ENCODE measurements at regions not wholly inside any gene's neighbourhood (a gene's known extent, or its start where the extent isn't known, plus 50 kb on each side); places are given as distances from the start of the nearest gene placed in this dataset.

DNA sequence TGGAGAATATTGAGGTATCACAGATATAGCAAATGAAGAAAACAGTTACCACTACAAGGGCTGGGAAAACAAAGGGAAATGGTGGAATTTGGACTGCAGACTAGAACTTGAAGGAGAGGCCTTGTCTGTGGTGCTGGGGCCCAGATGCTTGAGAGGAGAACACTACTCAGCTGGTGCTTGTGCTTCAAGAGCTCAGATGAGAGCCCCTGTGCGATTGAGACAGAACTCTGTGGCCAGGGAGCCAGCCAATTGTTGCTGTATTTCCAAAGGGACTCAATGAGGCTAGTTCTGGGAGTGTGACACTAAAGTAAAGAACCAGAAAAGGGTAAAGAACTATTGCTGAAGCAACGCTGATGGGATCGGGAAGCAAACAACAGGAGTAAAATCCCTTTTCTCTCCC lies 406.5 kb upstream of the SEMA3D start:
- no peak overlapping the region for H3K27ac ChIP-seq (ENCODE audit: insufficient read depth, low read length)
- H3K36me3 ChIP-seq (ENCODE audit: control insufficient read depth, insufficient read depth, low read length) = no peaks in the 10 kb centered on the region
- no peak for DNase-seq (ENCODE audit: low read depth in 2 of 2)
- H3K4me2 ChIP-seq (ENCODE audit: extremely low read depth, insufficient read depth, low read length) = no peak overlapping the region
- no peak overlapping the region for H2AFZ ChIP-seq (ENCODE audit: low read length)
- no peak for TF ChIP-seq EZH2 (IDR thresholded peaks at IDR 0.05; ENCODE audit: low read length, missing control alignments)
- TF ChIP-seq, protein P1, sequence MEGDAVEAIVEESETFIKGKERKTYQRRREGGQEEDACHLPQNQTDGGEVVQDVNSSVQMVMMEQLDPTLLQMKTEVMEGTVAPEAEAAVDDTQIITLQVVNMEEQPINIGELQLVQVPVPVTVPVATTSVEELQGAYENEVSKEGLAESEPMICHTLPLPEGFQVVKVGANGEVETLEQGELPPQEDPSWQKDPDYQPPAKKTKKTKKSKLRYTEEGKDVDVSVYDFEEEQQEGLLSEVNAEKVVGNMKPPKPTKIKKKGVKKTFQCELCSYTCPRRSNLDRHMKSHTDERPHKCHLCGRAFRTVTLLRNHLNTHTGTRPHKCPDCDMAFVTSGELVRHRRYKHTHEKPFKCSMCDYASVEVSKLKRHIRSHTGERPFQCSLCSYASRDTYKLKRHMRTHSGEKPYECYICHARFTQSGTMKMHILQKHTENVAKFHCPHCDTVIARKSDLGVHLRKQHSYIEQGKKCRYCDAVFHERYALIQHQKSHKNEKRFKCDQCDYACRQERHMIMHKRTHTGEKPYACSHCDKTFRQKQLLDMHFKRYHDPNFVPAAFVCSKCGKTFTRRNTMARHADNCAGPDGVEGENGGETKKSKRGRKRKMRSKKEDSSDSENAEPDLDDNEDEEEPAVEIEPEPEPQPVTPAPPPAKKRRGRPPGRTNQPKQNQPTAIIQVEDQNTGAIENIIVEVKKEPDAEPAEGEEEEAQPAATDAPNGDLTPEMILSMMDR (conservative IDR thresholded peaks at IDR 0.05 in 1 of 2, IDR thresholded peaks at IDR 0.05 in 1 of 2; ENCODE audit: low read depth in 1 of 2, low read length in 2 of 2) = no peak
- H4K20me1 ChIP-seq (ENCODE audit: control insufficient read depth, extremely low read depth, insufficient read depth, low read length) = no peaks in the 10 kb centered on the region
- H3K9ac ChIP-seq (ENCODE audit: insufficient read depth, low read length) = no peak overlapping the region
- no peaks in the 10 kb centered on the region for H3K79me2 ChIP-seq (ENCODE audit: control insufficient read depth, insufficient read depth, low read length)
- no peaks in the 10 kb centered on the region for H3K27me3 ChIP-seq (ENCODE audit: control insufficient read depth, insufficient read depth, low read length)
- H3K4me3 ChIP-seq (replicated peaks in 1 of 4; ENCODE audit: control extremely low read depth in 1 of 4, insufficient read depth in 1 of 4, low read depth in 3 of 4, low read length in 4 of 4) = no peak overlapping the region
- H3K4me1 ChIP-seq (ENCODE audit: control insufficient read depth, extremely low read depth, insufficient read depth, low read length) = no peaks in the 10 kb centered on the region
- H3K9me3 ChIP-seq (ENCODE audit: control insufficient read depth, insufficient read depth, low read depth, low read length) = no peaks in the 10 kb centered on the region

DNA sequence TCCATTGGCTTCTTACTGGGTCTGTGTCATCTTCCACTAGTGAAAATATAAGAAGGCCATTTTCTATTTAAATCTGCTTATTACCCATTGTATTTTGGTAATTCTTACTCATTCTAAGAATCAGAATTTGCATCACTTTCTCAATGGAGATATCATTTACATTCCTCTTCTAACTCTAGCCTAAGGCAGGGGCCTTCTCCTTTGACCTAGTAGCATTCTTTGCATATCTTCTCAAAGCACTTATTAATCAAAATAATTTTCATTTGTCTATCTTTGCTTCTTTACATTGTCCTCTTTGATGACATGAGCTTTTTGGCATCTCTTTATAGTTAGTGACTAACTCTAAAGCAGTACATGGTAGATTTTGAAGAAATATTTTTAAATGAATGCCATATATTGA lies 400.9 kb upstream of the SEMA3D start:
- Histone ChIP-seq H3K4me2 (ENCODE audit: extremely low read depth, insufficient read depth, low read length) (no peak overlapping the region), H3K4me3 (replicated peaks in 1 of 4; ENCODE audit: control extremely low read depth in 1 of 4, insufficient read depth in 1 of 4, low read depth in 3 of 4, low read length in 4 of 4) (no peak overlapping the region), H3K4me1 (ENCODE audit: control insufficient read depth, extremely low read depth, insufficient read depth, low read length) (no peaks in the 10 kb centered on the region), H4K20me1 (ENCODE audit: control insufficient read depth, extremely low read depth, insufficient read depth, low read length) (no peaks in the 10 kb centered on the region), H2AFZ (ENCODE audit: low read length) (no peak overlapping the region), H3K36me3 (ENCODE audit: control insufficient read depth, insufficient read depth, low read length) (no peaks in the 10 kb centered on the region), H3K9ac (ENCODE audit: insufficient read depth, low read length) (no peak overlapping the region), H3K27me3 (ENCODE audit: control insufficient read depth, insufficient read depth, low read length) (no peaks in the 10 kb centered on the region), H3K27ac (ENCODE audit: insufficient read depth, low read length) (no peak overlapping the region), H3K79me2 (ENCODE audit: control insufficient read depth, insufficient read depth, low read length) (no peaks in the 10 kb centered on the region), H3K9me3 (ENCODE audit: control insufficient read depth, insufficient read depth, low read depth, low read length) (no peaks in the 10 kb centered on the region)
- no peak for TF ChIP-seq EZH2 (IDR thresholded peaks at IDR 0.05; ENCODE audit: low read length, missing control alignments)
- TF ChIP-seq, protein P1 (conservative IDR thresholded peaks at IDR 0.05 in 1 of 2, IDR thresholded peaks at IDR 0.05 in 1 of 2; ENCODE audit: low read depth in 1 of 2, low read length in 2 of 2) = no peak
- DNase-seq (ENCODE audit: low read depth in 2 of 2) = no peak

DNA sequence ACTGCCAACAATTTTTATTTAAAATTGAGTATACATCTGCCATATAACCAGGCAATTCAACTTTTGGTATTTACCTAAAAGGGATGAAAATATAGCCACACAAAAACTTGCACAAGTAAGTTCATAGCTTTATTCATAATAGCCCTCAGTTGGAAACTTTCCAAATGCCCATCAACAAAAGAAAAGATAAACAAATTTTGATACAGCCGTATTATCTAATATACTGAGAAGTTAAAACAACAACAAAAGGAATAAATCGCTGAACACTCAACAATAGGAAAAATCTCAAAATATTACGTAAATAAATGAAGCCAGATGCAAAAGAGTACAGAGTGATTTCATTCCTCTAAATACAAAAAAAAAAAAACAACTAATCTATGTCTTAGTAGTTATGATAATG lies 399.2 kb upstream of the SEMA3D start:
- H4K20me1 ChIP-seq (ENCODE audit: control insufficient read depth, extremely low read depth, insufficient read depth, low read length) = no peaks in the 10 kb centered on the region
- H3K9ac ChIP-seq (ENCODE audit: insufficient read depth, low read length) = no peak overlapping the region
- no peaks in the 10 kb centered on the region for H3K4me1 ChIP-seq (ENCODE audit: control insufficient read depth, extremely low read depth, insufficient read depth, low read length)
- no peak overlapping the region for H3K27ac ChIP-seq (ENCODE audit: insufficient read depth, low read length)
- no peaks in the 10 kb centered on the region for H3K36me3 ChIP-seq (ENCODE audit: control insufficient read depth, insufficient read depth, low read length)
- no peaks in the 10 kb centered on the region for H3K9me3 ChIP-seq (ENCODE audit: control insufficient read depth, insufficient read depth, low read depth, low read length)
- H3K4me2 ChIP-seq (ENCODE audit: extremely low read depth, insufficient read depth, low read length) = no peak overlapping the region
- no peaks in the 10 kb centered on the region for H3K27me3 ChIP-seq (ENCODE audit: control insufficient read depth, insufficient read depth, low read length)
- H2AFZ ChIP-seq (ENCODE audit: low read length) = no peak overlapping the region
- no peaks in the 10 kb centered on the region for H3K79me2 ChIP-seq (ENCODE audit: control insufficient read depth, insufficient read depth, low read length)
- no peak for DNase-seq (ENCODE audit: low read depth in 2 of 2)
- no peak for TF ChIP-seq EZH2 (IDR thresholded peaks at IDR 0.05; ENCODE audit: low read length, missing control alignments)
- TF ChIP-seq, protein P1 (conservative IDR thresholded peaks at IDR 0.05 in 1 of 2, IDR thresholded peaks at IDR 0.05 in 1 of 2; ENCODE audit: low read depth in 1 of 2, low read length in 2 of 2) = no peak
- H3K4me3 ChIP-seq (replicated peaks in 1 of 4; ENCODE audit: control extremely low read depth in 1 of 4, insufficient read depth in 1 of 4, low read depth in 3 of 4, low read length in 4 of 4) = no peak overlapping the region
